Fibroblast of peridontal ligament (primary cell): ENCODE measurements at regions not wholly inside any gene's neighbourhood (a gene's known extent, or its start where the extent isn't known, plus 50 kb on each side); places are given as distances from the start of the nearest gene placed in this dataset.
"Not testable (repeated sequence)": the region's sequence is repeated elsewhere in the genome, so short reads cannot be mapped to it uniquely, and the experiment has no call there.

ENCODE experiments used
- DNase-seq: peaks from one replicate; pipeline ENCODE4 v3.0.0-alpha.2; 2010; ENCODE audit errors: extremely low read depth

DNA sequence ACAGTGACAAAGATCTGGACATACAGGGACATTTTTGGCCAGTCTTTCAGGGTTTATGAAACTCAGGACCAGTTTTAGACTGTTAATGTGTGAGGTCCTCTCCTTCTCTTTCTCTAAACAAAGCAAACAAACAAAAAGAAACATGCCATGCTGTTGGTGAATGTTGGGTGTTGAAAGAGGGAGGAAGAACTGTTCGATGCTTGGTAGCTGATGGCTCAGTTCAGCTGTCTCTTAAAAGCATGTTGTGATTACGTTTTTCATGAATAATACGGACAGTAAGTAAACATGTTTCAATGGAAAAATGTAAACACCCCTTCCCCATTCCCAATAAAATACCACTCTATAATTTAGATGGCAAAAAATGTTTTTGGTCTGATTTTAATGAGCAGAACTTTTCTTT, 219.1 kb downstream of the SEC23IP start:
- DNase-seq: no peak

DNA sequence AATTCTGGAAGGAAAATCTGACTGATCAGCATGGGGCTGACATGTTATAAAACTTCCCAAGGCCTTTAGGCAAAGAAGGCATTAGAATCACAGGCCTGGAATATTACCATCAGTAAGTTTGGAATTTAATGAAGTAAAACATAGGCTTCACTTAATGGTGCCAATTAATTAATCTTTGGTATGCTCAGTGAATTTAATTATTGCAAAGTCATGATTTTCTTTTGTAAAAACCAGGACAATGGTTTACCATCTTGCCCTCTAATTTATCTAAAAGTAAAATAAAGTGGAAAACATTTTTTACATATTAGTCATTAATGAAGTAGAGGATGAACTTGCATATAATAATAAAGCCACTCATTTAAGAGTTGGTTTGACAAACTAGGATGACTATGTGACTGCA, 220.3 kb downstream of the SEC23IP start:
- no peak for DNase-seq

DNA sequence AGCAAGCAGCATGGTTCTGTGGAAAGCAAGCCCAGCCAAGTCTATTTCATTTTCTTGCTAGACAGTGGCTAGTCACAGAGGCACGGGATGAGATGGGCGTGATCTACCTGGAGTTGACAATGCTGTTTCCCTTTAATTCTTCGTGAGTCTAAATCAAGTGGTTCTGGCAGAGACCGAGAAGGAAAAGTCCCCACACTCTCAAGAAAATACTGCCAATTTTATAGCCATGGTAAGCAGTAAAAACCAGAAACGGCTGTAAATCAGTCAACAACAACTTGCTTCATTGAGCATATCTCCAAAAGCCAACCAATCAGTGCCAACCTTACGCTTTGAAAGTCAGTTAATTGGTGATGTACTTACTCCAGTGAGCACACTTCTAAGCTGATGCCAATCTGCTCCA, 223.4 kb downstream of the SEC23IP start:
- no peak for DNase-seq

DNA sequence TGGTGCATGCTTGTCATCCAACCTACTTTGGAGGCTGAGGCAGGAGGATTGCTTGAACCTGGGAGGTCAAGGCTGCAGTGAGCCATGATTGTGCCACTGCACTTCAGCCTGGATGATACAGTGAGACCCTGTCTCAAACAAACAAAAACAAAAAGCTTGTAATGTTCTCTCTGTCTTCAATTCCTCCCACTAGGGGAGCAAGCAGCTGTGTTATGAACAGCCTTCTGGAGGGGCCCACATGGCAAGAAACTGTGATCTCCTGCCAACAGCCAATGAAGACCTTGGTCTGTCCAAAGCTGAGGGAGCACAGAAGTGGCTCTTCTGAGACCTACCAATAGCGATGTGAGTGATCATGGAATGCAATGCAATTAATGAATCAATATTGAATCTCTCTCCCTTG, 229.2 kb downstream of the SEC23IP start:
- no peak for DNase-seq

DNA sequence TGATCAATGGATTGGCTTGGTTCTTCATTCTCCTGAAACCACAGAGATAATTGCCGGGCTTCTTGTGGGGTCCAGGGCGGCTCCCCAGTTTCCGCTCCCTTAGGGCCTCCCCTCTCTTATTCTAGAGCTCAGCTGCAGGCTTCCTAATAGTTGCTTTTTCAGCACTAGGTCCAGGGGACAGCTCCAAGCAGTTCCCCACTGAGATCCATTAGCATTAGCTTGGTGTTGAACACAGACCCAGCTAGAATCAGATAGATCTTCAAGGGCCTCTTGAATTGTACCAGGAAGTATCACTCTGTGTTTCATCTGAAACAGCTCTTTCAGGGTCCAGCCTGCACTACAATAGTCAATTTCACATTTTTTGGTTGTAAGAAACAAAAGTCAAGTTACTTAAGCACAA, 238.7 kb downstream of the SEC23IP start:
- DNase-seq: no peak

DNA sequence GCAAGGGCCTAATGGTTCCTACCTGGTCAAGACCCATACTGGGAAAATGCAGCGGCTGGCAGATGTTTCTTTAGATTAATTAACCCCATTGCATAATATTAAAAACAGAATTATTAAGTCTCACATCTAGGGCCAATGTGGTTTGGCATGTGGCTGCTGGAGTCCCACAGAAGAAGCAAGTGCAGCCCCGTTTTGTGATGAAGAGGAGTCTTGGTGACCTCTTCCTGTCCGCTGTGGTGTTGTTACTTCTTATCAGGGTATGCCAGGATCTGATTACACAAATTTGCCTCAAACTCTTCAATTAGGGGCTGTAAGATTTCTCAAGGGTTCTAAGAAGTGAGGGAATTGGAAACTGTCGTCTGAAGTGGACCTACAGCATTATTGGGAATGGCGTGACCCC, 240.3 kb downstream of the SEC23IP start:
- DNase-seq: no peak

DNA sequence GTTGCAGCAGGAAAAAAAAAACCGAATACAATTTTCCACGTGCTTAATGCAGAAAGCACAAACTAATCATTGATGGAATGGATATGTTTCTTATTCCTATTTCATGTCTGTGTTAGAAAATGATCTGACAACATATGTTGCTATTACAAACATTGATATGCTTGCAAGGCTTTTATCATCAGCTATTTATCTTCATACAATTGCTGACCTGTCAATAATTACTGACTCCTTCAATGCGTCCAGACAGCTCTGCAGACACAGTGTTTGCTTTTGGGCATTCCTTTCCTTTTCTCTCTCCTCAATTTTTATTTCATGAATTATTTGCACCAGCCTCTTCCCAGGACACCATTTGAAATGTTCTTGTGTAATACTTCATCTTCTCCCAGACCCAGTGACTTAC, 246.2 kb downstream of the SEC23IP start:
- no peak for DNase-seq

DNA sequence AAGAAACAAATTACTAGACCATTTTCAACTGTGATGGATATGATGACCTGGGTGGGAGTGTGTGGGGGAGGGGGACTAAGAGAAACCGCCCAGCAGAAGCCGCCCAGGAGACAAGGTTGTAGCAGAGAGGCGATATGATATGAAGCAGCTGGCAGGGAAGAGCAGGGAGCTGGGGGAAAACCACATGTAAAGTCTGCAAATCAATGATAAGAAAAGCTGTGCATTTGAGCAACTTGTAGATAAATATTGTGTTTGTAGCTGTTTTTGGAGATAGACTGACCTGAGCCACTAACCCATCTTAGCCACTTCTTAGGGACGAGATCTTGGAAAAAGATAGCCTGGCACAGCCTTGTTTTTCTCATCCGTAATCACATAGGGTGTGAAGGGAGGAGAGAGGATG, 252.6 kb downstream of the SEC23IP start:
- no peak for DNase-seq

DNA sequence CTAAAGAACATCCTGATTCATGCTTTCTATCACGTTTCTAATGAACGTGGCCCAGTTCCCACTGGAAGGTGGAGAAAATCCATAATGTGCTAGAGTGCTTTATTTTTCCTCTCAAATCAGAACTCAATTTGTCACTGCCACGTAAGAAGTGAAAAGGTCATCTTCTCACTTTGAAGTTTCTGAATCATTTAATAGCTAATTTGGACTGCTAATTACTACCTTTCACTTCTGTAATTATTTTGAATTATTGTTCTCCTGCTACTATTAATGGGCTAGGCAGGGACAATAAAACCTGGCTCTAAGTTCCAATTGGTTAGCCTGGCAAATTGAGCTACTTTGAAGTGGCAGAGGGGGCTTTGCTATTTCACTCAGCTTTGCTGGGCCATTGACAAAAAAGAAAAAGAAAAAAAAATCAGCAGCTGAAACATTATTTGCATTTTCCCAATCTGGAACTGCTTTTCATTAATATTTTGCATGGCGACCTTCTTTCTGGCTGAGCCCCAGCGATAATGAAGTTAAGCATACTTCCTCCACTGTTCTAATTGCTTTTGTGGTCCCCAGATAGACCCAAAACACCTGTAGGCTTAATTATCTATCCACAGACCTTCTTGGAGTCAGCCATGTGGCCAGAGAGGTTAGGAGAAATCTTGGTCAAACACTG, 264.2 kb downstream of the SEC23IP start:
- no peak for DNase-seq

DNA sequence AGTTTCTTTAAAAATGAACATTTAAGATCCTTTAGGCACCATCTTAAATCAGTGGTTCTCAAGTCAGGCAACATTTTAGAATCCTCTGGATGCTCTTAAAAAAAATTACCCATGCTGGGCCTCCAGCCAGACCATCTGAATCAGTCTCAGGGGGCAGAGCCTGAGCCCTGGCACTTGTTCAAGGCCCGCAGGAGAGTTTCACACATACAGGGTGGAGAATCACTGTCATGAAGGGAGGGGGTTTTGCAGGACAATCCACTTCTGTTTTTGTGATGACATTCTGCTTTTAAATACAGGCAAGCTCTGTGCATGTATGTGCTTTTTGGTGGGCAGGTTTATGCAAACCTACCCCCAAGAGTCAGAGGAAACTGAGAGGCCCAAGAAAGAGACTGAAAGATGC, 268.6 kb downstream of the SEC23IP start:
- no peak for DNase-seq

DNA sequence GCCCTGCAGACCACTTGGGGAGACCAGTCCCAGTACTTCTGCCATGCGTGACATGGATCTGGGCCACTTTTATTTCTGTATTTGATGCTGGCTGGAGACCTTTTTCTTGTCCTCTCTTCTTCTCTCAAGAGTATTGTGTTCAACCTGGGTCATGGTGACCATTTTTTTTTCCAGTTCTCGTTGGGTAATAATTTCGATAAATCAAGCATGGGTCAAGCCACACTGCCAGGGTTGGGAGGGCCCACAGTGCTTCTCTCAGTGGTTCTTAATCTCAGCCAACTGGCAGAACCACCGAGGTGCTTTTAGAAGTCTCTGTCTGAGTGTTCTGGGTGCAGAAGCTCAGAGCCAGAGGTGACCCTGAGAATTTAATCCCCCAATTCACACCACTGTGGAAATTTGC, 269.9 kb downstream of the SEC23IP start:
- no peak for DNase-seq

DNA sequence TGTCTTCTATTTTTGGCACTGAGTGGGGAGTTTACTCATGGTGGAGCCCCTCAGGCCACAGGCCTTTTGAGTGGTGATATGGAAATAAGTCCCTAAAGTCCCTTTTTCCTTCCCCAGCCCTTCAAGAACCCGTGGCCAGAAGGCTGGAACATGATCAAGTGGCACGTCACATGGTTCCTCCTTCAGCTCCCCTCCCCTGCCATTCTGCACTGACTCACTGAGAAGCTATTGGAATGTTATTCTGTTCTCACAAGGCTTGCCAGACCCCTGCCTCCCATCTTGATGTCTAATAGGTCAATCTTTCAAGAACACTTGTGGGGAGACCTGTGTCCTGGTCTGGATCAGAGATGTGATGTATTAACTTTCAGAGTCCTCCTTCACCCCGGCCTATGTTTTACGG, 279.8 kb downstream of the SEC23IP start:
- no peak for DNase-seq

DNA sequence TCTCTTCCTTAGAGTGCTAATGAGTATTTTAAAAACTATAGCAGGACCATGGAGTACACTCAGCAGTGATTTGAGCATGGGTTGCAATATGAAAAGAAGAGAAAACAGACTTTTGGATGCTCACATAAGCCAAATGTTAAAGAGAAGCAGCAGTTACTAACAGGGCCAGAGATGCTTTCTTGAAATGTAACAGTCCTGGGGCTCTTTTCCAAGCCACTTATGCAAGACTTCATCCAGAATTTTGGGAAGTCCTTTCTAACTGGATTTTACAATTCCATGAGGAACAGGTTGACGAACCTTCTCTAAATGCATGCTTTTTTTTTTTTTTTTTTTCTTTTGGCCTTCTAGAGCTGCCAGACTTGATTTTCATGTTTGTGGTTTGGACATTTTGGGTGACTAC, 282.0 kb downstream of the SEC23IP start:
- no peak for DNase-seq

DNA sequence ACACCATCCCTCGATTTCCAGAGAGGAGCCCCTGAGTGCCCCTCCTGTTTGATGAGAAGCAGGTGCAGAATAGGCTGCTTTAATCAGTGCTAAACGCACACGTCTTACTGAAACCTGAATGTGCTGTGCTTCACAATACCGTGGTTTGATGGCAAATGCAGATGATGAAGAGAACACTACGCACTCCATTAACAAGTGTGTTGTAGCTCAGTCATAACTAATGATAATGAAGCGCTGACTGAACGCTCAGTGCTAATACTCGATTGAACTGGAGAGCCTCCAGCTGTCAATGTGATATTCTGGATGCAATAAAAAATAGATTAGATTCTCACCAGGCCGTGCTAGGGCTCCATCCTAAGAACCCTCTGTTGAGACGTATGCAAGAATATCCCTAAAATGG, 279.7 kb upstream of the PLPP4 start:
- no peak for DNase-seq

DNA sequence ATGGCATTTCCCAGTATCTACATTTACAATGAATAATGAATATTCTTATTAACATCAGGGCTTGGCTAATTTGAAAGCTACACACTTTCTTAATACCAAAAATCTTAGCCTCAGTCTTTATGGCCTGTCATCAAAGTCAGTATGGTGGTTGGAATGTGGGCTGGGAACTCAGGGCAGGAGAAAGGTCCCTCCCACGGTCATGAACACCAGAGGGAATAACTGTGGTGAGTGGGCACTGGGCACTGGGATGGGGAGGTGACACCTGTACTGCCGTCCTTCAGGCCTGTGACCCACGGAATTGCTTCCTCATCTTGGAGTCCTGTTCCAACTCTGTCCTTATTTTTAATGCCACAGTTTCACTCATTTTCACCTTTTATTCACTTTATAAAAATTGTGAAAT, 276.9 kb upstream of the PLPP4 start:
- no peak for DNase-seq

DNA sequence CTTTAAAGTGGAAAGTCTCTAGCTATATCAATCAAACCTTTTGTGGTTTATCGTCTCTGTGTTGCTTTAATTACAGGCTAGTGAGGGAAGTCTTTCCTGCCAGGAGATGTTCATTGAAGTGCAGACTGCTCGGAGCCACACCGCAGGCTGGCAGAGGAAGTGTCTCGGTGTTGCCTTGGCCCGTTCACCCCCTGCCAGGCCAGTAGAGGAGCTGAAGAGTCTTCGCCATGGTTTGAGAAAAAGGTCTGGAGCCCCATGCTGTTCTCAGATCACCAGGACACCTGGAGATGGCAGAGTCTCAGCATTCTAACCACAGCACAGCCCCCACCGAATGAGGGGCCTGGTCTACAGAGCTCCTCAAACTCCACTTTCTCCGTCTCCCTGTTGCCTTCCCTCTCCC, 275.9 kb upstream of the PLPP4 start:
- no peak for DNase-seq

DNA sequence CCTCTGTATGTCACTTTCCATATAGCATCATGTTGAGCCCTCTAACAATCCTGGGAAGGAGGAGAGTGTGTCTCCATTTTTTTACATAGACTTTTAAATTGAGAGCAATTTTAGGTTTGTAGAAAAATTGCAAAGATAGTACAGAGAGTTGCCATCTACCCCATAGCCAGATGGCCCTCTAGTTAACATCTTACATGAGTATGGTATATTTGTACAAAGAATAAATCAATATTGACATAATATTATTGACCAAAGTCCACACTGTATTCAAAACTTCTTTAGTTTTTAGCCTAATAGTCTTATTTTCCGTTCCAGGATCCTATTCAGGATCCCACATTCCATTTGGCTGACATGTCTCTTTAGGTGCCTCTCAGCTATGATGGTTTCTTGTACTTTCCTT, 274.6 kb upstream of the PLPP4 start:
- no peak for DNase-seq

DNA sequence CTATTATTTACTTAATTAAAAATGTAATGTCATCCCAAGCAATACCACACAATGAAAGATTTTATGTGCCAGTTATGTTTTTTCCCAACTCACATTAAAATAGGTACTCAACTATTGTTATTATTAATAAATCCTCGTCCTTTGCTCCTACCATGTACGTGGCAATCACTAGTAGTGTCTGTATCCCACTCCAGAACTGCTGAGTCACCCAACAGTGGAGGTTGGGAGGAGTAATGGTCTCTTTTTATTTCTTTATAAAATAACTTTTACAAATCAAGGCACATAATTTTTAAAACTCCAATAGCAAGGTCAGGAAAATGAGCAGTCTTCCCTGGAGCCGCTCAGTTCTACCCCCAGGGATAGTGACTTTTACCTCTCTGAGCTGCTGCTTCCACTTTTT, 273.5 kb upstream of the PLPP4 start:
- DNase-seq: no peak

DNA sequence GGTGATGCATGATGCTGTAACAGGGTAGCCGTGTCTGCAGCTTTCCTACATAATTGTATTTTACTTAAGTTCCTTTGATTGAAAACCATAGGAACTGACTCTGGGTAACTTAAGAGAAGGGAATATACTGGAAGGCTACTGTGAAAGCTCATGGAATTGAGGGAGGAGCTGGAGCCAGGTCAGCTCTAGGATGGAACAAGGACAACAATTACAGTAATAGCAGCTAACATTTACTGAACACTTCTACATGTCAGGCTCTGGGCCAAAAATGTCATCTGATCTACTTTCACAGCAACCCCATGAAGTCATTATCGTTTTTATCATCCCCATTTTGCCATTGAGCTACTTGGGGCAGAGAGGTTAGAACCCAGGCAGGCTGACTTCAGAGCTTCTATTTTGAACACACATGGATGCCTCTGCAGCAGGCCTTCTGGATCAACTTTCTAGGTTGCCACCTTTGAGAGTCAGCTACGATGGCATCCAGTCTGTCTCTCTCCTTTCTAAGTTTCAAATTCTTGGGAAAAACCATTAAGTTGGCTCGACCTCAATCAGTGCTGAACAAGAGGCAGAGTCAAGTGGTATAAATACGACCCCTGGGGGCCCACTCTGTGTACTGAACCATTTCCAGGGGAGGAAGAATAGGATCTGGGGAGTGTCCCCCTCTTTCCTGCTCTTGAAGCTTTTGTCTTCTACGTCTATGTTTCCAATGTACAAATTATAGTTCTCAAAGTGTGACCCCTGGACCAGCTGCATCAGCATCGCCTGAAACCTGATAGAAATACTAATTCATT, 272.3 kb upstream of the PLPP4 start:
- no peak for DNase-seq

DNA sequence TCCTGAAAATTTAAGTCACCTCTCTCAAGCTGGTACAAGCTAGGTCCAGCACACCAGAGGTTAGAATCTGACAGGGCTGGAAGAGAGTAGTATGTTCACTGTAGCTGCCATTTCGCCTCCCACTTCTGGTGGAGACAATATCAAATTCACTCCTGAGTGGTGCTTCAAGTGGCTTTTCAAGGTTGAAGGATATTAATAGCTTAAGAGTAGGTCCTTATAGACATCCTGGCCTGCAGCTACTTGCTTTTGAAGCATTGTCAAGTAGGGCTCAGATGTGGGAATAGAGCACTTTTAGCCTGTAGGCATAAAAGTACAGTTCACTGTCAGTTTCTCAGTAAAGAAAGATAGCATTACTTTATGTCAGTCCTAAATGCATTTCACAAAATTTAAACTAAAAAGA, 270.5 kb upstream of the PLPP4 start:
- DNase-seq: no peak

DNA sequence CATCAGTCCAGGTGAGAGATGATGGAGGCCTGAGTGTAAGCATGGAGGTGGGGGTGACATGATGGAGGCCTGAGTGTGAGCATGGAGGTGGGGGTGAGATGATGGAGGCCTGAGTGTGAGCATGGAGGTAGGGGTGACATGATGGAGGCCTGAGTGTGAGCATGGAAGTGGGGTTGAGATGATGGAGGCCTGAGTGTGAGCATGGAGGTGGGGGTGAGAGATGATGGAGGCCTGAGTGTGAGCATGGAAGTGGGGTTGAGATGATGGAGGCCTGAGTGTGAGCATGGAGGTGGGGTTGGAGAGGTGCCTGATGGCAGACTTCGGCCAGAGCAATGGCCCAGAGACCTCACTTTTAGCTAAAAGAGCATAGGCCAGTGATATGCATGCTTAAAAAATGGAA, 269.9 kb upstream of the PLPP4 start:
- not testable (repeated sequence) for DNase-seq

DNA sequence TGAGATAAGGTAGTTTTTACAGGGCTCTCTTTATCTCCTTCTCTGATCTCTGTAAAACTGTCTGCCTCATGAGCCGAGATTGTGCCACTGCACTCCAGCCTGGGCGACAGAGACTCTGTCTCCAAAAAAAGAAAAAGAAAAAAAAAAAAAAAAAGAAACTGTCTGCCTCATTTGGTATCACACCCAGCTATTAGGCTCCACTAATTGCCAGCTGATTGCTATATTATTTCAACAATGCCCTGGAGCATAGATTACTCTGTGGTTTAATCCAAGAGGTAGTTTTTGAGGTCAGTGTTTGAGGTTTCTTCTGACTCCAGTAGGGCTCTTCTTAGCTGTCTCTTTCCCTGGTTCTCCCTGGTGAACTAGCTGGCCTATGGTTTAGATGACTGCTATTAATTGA, 268.1 kb upstream of the PLPP4 start:
- DNase-seq: no peak

DNA sequence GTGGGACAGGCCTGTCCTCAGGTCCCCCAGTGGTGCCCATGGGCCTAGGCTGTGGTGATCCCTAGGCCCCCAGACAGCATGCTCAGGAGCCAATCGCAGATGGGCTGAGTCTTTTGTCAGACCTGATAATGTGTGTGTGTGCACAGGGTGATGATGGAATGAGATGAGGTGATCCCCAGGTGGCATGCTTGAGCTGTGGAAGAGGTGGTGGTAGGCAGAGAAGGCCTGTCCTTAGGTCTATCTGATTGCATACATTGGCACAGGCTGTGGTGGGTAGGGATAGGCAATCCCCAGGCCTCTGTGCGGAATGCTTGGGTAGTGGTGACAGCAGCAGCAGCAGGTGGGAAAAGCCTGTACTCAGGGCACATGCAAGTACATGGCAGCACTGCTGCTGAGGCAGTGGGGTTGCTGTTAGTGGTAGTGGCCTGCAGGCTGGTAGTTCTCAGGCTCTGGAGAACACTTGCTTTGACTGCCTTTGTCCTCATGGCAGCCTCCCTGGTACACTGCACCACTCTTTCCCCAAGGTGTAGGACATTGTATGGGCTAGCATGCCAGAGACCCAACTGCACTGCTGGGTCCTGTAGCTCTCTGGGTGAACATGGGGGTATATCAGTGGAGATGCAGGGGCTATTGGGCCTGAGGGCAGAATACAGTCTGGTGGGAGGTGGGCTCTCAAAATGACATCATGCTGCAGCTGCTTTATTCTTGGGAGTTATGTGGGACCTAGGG, 260.9 kb upstream of the PLPP4 start:
- no peak for DNase-seq
